ENCODE measurements at regions not wholly inside any gene's neighbourhood (a gene's known extent, or its start where the extent isn't known, plus 50 kb on each side); places are given as distances from the start of the nearest gene placed in this dataset.

DNA sequence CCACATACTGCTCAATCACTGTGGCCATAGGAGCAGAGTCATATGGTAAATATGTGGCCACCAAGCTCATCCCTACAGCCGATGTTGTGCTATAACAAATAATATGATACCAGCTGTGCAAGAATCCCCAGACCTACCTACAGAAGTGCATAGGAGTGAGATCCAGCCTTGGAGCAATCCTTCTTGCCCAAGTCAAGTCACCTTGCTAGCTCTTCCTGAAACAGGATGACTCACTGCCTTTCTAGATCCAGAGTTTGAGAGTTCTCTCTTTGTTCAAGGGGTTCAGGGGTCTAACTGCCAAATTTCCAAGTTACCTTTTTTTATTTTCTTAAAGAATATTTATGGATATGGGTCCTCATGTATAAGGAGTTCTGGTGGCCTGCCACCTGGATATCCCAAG lies 195.7 kb upstream of the MAN1A1 start:
- DNase-seq (ENCODE audit: low read depth, low spot score), result no peak

DNA sequence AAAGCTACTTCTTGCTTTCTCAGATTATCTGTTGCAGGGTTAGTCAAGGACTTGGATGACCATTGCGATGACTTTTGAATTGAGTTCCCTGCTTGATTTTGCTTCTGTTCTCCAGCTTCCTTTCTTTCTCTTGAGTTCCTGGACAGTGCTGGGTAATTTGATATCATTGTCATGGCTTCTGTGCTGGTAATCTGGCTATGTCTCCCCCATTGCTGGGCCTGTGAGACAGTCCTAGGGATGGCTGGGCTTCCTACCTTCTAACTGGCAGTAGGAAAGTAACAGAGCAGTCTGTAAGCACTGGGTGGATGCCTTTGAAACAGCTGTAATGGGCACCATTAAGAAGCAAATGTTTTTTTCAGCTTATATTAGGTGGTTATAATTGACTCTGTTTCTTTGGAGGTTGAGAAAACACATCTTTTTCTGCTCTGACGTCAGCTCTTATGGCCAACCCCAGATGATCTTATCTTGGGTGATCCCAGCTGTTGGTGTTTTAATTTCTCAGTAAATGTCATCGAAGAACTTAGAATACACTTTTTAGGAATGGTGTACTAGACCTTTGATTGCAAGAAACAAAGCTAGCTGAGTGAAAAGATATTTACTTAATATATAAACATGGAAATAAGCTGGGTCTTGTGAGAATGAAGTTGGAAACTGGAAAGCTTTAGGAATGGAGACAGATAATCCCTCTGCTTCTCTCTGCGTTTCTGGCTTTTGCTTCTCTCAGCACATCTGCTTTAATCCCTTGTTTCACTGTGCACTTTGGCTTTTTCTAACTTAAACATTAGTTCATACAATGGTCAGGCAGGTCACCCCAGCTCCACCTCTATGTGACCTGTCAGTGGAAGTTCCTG lies 195.0 kb upstream of the MAN1A1 start:
- DNase-seq (ENCODE audit: low read depth, low spot score), result no peak

DNA sequence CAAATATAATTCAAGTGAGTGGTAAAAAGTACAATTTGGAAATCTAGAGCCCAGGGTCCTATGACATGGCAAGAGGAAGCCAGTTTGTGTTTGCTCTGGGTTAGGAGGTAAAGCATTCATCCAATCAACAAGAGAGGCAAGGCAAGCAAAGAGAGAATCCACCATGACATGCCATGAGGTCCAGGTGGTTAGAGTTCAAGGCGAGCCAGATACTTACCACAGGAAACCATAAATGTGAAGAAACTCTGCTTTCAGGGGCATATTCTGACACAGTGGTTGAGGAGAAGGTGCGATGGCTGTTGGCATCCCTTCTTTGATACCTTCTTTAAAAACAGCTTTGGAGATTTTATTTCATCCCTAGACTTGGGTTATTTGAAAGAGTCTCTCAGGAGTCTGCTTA lies 193.8 kb upstream of the MAN1A1 start:
- no peak for DNase-seq (ENCODE audit: low read depth, low spot score)

DNA sequence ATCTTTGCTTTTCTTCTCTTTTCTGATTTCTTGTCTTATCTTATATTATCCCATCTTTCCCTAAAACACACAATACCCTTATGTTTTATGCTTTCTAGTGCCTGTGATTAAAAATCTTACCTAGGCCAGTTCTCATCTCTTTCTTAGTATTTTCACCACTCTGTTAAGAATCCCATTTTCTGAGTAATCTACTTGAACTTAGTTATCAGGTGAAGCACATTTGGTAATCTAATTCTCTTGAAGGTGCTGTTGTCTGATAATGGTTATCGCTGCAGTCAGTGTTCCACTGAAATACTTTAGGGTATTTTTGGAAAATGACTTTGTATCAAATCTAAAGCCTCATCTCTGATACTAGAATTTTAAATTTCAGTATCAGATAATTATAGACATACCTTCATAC lies 192.5 kb upstream of the MAN1A1 start:
- DNase-seq (ENCODE audit: low read depth, low spot score), result no peak

DNA sequence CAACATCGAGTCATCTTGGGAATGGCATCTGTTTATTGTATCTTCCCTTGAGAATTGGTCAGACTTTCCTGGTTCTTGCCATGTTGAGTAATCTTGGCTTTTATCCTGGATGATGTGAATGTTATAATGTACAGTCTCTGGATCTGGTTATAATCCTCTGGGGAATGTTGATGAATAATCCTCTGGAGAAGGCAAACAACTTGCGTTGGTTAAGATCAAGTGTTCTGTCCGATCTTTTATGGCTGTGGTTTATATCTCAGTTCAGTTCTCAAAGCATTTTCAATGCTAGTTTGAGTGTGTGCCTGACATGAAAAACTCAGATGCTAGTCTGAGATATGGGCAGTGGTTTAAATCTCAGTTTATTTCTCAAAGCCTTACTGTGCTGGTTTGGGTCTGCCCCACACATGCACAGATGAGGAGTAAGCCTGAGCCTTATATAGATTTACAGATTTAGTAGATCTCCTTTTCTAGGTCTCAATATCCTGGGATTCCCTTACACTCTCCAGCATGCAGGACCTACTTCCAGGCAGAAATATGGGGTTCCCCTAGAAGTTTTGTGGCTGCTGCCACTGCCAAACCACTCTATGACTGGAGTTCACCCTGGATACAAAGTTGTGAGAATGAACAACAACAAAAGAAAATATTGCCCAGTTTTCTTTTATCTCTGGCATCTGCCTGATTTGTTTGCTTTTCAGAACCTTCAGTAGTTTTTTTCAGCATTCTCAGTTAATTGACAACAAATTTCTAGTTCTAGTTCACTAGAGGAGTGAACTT lies 191.8 kb upstream of the MAN1A1 start:
- DNase-seq (ENCODE audit: low read depth, low spot score), result peak; percentile 92

DNA sequence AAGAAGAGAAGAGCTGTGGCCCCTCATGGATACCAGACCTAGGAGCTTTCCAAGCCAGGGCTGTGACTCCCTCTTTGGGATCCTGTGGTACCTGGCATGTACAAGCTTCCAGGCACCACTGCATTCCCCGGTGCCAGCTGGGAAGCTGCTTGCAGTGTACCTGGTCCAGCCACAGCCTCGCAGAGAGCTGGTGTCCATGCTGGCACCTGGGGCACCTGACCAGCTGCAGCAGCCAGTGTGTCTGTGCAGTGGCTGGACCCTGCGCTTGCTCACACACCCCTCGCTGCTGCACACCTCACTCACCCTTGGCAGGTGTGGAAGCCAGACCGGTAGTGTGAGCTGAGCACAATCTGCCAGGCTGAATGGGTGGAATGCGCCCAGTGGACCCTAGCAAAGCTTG lies 190.9 kb upstream of the MAN1A1 start:
- peak; percentile 10 for DNase-seq (ENCODE audit: low read depth, low spot score)

DNA sequence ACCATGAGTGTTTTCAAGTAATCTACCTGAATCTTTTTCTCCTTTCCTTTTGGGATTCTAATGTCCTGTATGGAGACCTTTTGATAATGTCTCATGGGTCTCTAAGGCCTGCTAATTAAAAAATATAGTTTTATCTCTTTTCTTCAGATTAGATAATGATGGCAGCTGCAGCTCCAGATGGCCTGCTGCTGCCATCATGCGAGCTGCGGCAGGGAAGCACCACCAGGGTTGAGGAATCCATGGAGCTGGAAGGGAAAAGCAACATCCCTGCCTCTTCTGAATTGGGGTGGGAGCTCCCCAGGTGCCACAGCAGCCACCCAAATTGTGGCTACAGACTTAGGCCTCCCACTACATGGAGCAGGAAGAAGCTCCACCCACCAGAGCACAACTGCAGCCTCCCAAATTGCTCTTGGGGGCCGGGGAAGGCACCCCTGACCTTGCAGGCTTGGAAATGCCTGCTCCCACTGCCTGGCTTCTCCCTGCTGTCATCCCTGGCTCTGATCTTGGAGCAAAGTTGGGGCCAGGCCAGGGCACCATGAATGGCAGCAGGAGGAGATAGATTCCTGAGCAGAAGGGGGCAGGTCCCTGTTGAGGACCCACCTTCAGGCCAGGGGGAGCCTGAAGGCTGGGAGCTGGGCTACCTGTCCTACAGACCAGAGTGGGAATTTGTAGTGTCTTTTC lies 189.6 kb upstream of the MAN1A1 start:
- no peak for DNase-seq (ENCODE audit: low read depth, low spot score)

DNA sequence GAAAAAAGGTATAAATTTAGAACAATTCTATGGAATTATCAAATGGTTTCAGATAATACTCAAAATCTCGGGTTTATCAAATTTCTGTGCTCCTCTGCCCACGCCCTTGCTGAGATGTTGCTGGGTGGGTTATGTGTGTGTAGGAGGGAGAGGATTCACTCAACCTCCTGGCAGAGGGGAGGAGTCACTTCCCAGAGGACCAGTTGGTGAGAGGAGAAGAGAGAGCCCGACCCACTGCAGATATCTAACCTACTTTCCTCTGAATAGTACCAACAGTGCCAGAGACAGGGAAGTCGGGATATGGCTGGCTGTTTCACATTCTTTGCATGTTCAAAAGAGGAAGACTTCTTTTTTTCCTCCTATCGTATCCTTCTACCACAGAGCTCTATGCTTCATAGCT lies 187.1 kb upstream of the MAN1A1 start:
- no peak for DNase-seq (ENCODE audit: low read depth, low spot score)

DNA sequence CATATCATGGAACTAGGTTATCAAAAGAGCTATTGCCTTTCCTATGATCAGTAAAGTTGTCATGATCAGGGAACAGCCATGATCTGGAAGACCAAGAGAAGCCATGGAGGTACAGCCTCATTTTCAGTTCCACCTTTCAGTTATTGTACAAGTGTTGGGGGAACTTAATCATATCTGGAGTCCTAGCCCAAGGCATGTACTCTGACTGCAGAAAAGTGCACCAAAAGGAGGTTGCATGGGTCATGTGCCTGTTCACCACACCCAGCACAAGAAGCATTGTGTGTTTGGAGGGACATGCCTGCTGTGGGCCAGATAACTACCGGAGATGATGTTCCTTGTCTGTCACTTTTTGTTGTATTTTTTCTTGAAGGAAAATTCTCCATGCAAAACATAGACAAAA lies 185.8 kb upstream of the MAN1A1 start:
- no peak for DNase-seq (ENCODE audit: low read depth, low spot score)

DNA sequence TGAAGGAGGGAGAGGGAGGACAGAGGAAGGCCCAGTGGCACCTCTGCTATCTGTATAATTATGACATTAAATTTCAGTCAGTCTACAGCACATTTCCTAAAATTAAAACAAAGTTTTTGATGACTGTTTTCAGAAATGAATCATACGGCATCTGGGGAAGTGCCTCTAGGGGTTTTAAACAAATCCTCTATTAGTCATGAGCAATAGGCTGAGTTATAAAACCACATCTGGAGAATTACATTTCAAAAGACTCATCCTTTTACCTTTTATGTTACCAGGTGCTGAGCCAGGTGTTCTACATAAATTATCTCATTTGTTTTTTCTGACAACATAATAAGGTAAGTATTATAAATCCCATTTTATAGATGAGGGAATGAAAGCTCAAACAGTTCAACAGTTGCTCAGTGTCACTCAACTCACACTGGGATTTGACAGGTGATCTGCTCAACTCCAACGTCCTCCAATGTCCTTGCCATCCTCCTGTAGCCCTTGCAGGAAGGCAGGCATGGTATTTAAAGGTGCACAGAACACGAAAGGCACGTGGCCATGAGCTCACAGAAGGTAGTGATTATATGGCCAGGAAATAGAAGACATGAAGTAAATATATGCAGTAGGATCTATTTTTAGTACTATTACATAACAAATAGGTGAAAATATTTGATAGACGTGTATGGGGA lies 184.2 kb upstream of the MAN1A1 start:
- DNase-seq (ENCODE audit: low read depth, low spot score), result no peak

DNA sequence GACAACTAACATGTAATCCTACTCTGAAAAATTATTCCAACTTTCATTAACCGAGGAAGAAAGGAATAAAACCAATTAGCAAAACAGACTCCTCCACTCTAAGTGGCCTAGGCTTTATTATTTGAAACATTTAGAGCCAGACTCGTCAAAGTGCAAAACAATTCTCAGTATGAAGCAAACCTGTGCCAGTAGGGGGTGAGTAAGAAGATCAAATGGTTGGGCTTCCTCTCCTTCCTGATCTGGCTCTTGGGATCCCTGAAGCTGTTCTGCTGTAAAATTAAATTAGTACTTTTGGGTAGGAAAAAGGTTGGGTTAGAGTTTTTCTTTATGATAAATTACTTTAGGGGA lies 177.6 kb upstream of the MAN1A1 start:
- DNase-seq (ENCODE audit: low read depth, low spot score), result no peak

DNA sequence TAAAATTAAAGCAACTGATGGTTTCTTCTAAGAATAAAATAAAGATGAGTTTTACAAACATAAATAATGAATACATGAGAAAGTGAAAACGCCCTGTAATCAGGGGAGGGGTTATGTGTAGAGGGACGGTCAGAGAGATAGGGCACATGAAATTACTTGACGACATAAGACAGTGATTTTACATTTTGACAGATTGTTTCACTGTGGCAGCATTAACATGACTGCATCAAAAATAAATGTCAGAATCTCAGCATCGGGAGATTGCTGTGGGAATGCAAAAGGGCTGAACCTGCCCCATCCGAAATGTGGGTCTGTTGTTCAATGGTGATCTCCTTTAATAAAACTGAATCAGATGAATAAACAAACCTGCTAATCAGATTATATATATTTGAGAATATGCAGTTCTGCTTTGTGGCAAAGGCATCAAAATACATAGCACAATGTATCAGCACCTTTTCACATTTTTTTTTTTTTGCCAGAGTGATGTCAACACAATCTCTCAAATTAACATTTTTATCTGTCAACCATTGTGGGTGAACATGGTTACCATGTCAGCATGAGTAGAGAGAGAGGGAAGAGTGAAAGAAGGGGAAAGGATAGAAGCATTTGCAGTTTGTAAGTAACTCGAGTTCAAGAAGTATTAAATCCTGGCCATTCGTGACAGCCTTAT lies 177.1 kb upstream of the MAN1A1 start:
- no peak for DNase-seq (ENCODE audit: low read depth, low spot score)

DNA sequence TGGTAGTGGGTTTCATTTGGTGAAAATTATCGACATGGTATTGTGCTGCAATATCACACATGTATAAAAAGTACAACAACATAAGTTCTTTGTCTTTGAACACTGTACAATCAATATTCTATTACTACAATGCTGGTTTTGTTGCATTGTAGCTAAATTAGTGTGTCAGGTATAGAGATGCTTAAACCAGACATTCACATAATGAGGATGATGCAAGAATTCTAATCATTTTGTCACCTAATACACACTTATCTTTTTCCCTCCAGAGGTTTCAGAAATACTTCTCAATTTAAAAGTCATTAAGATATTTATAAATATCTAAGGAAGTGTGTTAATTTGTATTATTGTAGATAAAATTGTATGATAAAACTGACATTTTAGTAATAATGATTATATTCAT lies 174.8 kb upstream of the MAN1A1 start:
- DNase-seq (ENCODE audit: low read depth, low spot score), result no peak

DNA sequence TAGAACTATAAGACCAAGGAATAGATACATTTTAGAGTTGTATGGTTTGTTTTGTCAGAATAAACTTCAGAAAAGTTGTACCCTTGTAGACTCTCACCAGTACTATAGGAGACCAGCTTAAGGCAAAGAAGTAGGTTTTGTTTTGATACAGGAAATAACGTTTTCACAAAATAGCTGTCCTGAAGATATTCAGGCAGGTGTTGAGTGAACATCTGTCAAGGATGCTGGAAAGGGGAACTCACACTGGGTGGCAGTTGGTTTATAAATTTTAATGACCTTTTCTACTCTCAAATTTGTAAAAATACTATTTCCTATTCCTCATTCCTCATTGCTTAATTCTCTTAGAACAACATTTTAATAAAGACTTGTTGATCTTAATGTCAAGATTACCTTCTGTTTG lies 174.0 kb upstream of the MAN1A1 start:
- no peak for DNase-seq (ENCODE audit: low read depth, low spot score)

DNA sequence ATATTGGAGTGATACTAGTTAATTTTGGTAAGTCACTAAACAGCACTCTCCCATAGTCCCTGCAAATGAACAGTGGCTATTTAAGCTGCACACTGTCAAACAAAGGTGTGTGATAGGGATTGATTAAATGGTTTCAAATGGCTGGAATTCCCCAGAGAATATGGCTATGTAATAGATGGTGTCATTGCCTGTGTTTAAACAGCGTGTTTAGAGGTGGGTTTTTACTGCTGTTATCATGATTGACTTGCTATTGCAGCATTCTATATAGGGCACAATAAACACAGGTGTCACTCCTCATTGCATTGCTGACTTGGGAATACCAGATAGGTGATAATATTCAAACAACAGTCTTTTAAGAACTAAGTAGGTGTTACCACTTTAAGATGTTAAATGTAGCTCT lies 171.7 kb upstream of the MAN1A1 start:
- DNase-seq (ENCODE audit: low read depth, low spot score), result no peak

DNA sequence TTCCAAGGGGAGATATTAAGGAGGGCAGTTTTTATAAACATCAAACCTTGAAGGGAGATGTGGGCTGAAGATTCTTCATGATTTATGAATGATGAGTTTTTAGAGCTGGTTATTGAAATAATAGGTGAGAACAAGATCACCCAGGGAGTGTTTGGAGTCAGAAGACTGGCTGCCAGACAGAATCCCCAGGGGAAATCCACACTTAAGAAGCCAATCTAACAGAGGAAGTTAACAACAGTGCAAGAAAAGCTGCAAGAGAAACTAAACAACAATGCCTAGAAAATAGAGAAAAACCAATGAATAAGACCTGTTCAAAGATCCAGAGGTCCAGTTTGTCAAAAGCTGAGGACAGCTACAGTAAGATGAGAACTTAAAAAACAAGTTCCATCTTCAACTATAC lies 167.9 kb upstream of the MAN1A1 start:
- no peak for DNase-seq (ENCODE audit: low read depth, low spot score)

DNA sequence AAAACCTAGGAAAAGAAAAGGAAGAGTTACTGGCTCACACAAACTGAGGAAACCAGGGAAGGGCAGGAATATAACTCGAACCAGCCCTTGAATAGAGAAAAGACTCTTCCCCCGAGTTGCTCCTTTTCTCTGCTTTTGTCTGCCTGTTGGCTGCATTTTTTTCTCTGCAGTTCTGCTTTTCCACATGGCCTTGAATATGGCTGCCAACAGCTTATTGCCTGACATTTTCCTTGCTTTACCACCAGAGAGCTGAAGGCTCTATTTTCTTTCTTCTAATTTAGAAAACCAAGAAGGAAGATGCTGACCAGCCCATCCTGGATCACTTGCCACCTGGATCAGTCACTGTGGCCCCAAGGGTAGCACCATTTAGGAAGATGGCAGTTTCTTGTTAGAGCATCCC lies 164.8 kb upstream of the MAN1A1 start:
- DNase-seq (ENCODE audit: low read depth, low spot score), result no peak

DNA sequence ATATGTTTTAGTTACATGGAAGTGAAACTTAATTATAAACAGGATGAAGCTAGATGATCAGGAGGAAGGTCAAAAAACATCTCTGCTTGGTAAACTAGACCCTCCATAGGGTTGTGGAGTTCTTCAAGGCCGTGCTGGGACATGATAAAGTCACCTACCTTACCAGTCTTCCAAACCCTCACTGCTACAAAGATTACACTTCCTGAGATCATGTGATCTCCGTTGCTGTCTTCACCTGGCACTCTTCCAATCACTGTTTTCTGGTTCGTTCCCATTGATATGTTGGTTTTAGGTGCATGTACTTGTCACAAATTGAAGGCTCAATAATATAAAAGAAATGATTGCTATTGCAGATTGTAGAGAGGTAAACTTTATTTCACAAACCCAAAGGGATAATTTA lies 161.5 kb upstream of the MAN1A1 start:
- no peak for DNase-seq (ENCODE audit: low read depth, low spot score)

DNA sequence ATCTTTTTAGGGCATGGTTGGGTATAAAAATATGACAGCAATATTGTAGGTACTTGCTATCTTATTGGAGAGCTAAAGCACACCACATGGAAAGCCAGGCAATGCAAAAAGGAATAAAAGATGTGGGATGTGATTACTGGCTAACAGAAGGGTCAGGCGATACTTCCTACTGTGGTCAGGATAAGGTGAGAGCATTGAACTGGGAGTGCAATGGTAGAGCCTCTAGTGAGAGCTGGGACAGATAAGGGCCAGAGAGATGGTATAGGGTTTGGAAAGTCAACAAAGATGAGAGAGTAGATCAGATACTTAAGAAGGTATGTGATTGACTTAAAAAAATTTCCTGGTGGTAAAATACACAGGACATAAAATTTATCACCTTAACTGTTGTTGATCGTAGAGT lies 160.7 kb upstream of the MAN1A1 start:
- DNase-seq (ENCODE audit: low read depth, low spot score), result no peak

DNA sequence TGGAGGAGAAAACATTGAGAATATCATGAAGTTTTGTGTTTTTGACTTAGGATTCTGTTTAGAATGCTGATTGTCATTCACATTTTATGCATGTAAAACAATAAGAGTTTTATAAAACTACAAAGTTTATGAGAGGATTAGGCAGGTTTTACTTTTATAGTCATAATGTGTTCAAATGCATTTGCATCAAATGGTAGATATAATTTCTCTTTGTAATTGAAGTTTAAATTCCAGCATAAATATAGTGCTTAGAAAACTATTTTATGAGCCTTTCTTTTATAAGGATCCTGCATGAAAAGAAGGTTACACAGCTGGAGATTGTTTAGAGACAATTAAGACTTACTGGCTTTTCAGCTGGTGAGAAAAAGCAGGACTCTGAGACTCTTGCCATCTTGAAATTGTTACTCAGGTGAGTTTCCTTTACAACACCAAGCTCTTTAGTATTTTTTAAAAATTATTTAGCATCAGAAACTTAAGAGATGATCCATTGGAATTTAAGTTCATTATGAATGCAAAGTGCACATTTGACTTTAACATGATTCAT lies 157.1 kb upstream of the MAN1A1 start:
- no peak for DNase-seq (ENCODE audit: low read depth, low spot score)

DNA sequence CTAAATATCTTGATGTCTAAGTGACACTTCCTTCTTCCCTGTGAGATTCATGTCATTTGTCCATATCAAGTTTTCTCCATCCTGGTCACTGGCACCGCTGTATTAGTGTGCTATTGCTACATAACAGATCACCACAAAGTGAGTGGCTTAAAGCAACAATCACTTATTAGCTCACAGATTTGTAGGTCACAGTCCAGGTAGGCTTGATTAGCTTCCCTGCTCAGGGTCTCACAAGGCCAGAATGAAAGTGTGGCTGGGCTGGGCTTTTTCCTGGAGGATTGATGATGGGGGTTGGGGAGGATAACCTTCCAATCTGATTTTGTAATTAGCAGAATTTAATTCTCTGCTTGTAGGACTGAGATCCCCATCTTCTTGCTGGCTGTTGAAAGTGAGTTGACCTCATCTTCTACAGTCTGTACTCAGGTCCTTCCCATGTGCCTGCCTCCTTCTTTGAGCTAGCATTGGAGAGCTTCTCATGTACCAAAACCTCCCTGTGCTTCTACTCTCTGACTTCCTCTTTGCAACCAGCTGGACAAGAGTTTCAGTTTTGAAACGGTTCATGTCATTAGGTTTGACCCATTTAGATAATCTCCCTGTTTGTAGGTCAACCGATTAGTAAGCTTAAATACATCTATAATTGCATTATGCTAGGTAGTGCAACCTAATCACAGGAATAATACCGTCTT lies 152.4 kb upstream of the MAN1A1 start:
- DNase-seq (ENCODE audit: low read depth, low spot score), result no peak
